T1000 (cell line): ENCODE measurements at regions not wholly inside any gene's neighbourhood (a gene's known extent, or its start where the extent isn't known, plus 50 kb on each side); places are given as distances from the start of the nearest gene placed in this dataset.

ENCODE experiments used
- DNase-seq: peaks from one replicate; lab custom pipeline; 2025; ENCODE audit warnings: mixed read lengths; lab: John Stamatoyannopoulos, UW

- DNase-seq: no peak
Measured at GRCh38 chr12:98344046-98344930, 171.1 kb upstream of the TMPO start.

- no peak for DNase-seq
Measured at GRCh38 chr12:98345308-98345876, 170.0 kb upstream of the TMPO start.

- DNase-seq: no peak
Measured at GRCh38 chr12:98351089-98351488, 164.3 kb upstream of the TMPO start.

- DNase-seq: no peak
Measured at GRCh38 chr12:98351784-98352183, 163.6 kb upstream of the TMPO start.

- DNase-seq: peak; percentile 46
Measured at GRCh38 chr12:98352218-98352811, 163.1 kb upstream of the TMPO start.

- DNase-seq: peak; percentile 45
Measured at GRCh38 chr12:98352835-98353234, 162.6 kb upstream of the TMPO start.

- DNase-seq: no peak
Measured at GRCh38 chr12:98354520-98355035, 160.8 kb upstream of the TMPO start.

- DNase-seq: no peak
Measured at GRCh38 chr12:98355322-98355721, 160.1 kb upstream of the TMPO start.

- DNase-seq: no peak
Measured at GRCh38 chr12:98355933-98356332, 159.5 kb upstream of the TMPO start.

GRCh38 chr12:98358144-98358543 is 157.2 kb upstream of the TMPO start:
- no peak for DNase-seq

GRCh38 chr12:98359856-98360255 is 155.5 kb upstream of the TMPO start:
- no peak for DNase-seq

GRCh38 chr12:98360401-98360800 is 155.0 kb upstream of the TMPO start:
- no peak for DNase-seq

GRCh38 chr12:98369581-98369980 is 145.8 kb upstream of the TMPO start:
- no peak for DNase-seq

- no peak for DNase-seq
Measured at GRCh38 chr12:98370976-98371375, 144.4 kb upstream of the TMPO start.

- no peak for DNase-seq
Measured at GRCh38 chr12:98371419-98371818, 144.0 kb upstream of the TMPO start.

- DNase-seq: no peak
Measured at GRCh38 chr12:98372340-98373024, 142.9 kb upstream of the TMPO start.

GRCh38 chr12:98373025-98373554 is 142.3 kb upstream of the TMPO start:
- DNase-seq: peak; percentile 19

GRCh38 chr12:98374007-98374406 is 141.4 kb upstream of the TMPO start:
- no peak for DNase-seq

- no peak for DNase-seq
Measured at GRCh38 chr12:98379106-98379505, 136.3 kb upstream of the TMPO start.

GRCh38 chr12:98385641-98386040 is 129.7 kb upstream of the TMPO start:
- DNase-seq: no peak

- no peak for DNase-seq
Measured at GRCh38 chr12:98387444-98387843, 127.9 kb upstream of the TMPO start.

GRCh38 chr12:98388126-98388525 is 127.3 kb upstream of the TMPO start:
- DNase-seq: no peak
